GM18873 (cell line): ENCODE measurements at regions not wholly inside any gene's neighbourhood (a gene's known extent, or its start where the extent isn't known, plus 50 kb on each side); places are given as distances from the start of the nearest gene placed in this dataset.
"Not testable (repeated sequence)": the region's sequence is repeated elsewhere in the genome, so short reads cannot be mapped to it uniquely, and the experiment has no call there.

ENCODE experiments used
- ATAC-seq: cut with Tn5 transposase; IDR thresholded peaks from one replicate; pipeline ENCODE4 v1.9.1; 2021; ENCODE audit warnings: mild to moderate bottlenecking, moderate library complexity, moderate number of reproducible peaks; ENCODE audit not compliant: unreplicated experiment, low FRiP score

DNA sequence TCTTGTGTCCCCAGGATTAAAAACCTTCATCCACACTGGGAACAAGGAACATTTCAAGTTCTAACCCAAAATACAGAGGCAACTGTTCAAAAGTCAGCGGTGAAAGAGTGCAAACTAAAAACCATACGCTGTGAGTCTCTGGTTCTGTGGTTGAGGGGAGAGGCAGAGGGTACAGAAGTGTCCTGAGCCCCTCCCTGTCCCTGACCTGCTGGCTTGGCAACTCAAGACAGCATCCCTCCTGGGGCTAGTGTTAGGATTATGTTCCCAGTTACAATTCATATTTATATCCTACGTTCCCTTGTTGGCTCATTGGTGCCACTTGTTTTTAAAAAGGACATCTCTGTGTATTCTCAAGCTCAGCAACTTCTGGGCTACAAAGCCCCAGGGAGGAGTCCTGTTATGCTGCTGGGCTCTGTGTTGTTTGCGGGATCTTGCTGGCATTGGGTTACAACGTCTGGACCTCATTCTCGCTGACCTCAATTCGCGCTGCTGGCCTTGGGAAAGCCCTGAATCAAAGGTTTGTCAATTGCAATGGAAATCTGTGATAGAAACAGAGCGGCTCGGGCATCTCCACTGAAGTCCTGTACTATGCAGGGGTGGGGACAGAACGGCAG lies 420.8 kb downstream of the FUT8 start:
- ATAC-seq = no peak

DNA sequence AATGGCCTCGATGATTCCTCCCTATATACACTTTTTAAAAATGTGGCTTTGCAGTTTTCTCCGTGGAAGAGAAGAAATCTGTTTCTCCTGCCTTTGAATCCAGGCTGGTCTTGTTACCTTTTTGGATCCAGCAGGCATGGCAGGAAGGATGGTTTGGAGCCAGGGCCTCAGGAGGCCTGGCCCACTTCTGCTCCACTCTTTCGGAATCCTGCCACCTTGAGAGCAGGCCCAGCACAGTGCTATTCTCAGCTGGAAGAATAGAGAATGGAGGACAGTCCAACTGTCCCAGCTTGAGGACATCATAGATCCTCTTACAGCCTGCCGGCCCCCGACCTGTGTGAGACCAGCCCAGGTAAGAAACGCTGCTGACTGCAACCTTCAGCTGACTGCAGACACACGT lies 421.5 kb downstream of the FUT8 start:
- no peak for ATAC-seq

DNA sequence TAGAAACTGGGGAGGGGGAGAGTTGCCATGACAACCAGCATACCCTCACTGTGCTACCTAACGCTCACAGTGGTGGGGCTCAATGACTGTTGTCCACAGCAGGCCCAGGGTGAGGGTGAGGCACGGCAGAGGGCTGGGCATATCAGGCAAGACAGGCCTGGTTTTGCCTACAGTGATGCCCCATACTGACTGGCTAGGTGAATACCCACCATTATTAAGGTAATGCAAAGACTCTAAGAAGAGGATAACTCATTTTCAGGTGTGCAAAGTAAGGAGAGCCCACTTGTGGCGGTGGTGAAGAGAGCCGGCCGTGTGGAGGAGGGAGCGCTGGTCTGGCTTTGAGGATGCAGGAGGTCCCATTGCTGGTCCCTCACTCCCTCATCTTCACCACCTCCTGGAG lies 422.3 kb downstream of the FUT8 start:
- ATAC-seq = no peak

DNA sequence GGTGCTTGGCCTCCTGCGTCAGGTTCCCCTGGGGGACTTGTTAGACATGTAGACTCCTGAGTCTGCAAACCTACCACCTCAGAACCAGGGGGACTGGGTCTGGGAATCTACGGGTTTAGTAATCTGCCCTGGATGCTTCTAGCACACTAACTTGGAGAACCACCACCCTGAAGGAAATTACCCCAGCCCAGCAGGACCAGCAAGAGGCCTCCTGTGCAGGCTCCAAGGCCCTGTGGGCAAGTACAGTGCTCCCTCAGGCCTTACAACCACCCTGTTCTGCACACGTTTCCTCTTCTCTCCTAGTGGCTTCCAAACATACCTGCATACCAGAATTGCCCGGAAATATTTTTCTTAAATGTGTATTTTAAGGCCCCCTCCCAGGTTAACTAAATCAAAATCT lies 423.0 kb downstream of the FUT8 start:
- ATAC-seq = no peak

DNA sequence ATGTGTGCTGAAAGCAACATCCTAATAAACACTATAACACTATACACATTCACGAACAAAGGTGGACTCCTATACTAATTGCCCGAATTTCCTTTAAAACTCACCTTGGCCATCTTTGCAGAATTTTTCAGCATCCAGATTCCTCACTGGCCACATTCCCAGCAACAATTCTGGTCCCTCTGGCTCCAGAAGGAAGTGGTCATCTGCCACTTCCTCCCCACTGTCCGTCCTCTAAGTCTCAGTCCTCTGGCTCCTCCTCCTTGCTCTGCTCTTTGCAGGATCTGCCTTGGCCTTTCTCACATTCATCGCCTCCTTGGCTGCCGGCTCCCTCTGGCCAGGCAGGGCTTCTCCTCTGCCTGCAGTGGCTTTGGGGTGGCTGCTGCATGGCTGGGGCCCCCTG lies 426.0 kb downstream of the FUT8 start:
- ATAC-seq = no peak

DNA sequence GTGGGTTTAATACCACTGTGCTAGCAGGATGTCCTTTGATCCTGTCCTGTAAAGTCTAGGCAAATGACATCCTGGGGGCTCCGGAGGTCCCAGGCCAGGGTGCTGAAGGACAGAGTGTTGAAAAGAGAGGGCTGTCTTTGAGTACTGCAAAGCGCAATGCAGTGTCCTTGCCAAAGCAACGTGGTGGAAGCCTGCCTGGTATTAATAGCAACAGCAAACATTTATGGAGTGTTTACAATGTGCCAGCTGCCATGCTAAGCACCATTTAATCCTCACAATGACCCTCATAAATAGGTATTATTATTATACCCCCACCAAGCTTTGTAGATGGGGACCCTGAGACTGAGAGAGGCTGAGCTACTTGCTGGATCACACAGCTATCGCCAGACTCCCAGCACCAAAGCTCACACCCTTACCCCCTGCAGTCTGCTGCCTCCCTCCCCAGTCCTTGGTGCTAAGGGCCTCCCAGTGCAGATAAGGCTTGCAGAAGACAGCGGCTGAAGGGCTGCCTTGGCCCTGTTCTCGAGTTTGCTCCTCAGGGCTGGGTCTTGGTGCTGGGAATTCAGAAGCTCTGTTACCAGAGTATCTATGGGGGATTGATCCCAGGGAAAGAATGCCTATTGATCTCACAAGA lies 427.7 kb downstream of the FUT8 start:
- no peak for ATAC-seq

DNA sequence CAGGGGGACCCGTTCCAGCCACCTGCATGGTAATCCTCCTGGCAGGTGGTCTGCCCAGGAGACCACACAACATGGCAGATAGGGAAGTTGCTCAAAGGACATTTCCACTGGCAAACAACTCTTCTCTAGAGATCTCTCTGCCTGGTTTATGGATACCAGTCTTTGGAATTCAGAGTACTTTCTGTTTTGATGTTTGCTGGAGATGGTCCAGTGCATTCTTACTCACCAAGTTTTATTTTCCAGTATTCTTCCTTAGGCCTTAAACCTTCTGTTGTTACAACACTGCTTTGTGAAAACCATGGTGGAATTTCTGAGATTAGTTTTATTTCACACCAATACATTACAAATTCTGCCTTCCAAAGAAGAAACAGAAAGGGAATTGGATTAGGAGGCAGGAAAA lies 428.3 kb downstream of the FUT8 start:
- no peak for ATAC-seq

DNA sequence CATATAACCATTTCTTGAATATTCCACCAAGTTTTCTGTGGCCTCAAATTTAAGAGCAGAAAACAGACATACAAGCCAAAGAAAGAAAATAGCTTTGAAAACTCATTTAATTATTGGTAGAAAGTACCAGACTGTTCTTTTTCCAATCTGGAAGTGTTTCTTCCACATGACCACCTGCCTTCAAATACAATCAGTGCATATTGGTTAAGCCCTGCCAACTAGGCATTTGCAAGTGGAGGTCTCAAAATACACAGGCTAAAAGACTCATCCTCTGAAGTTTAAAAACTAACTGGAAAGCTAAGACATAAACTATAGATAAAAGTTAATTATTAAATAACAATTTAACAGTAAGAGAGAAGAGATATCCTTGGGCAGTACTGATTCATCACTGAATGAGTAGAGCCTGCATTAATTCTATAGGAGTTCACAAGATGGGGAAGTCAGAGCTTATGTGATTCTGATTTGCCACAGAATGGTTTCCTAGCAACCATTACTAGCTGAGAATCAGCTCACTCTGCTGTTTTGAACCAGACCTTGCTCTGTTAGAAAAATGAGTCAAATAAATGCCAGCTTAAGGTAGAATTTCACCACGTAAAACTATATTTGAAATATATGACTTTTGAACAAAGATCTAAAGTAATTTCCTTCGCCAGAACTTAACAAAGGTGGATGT lies 433.8 kb downstream of the FUT8 start:
- ATAC-seq = no peak

DNA sequence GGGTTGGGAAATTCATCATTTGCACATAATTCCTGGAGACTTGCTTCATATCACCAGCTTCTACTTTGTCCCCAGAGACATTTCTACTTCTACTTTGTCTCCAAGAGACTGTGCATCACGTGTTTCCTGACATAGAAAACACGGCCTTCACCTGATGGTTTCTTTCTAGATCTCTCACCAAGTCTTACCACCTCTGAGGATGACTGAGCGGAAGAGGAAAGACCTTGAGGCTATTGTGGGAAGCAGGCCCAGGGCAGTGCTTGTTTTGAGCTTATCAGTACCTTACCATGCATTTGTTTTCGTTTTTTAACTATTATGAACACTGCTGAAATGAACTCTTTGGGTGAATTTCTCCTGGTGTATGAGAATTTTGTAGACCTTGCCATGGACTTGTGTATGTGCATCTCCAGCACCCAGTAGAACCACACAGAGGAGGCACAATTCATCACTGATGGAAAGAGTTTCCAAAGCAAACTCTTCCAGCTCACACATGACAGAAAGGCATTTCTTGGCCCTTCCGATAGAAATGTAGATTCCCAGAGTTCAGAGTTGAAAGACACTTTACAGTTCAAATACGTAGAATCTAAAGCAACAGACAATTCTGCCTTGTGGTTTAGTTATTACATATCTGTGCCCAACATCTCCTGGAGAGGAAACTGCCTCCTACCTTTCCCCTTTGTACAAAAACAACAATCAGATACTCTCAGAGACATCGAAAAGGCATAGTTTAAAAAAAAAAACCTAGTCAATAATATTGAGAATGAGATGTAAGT lies 434.7 kb downstream of the FUT8 start:
- peak; percentile 58 for ATAC-seq

DNA sequence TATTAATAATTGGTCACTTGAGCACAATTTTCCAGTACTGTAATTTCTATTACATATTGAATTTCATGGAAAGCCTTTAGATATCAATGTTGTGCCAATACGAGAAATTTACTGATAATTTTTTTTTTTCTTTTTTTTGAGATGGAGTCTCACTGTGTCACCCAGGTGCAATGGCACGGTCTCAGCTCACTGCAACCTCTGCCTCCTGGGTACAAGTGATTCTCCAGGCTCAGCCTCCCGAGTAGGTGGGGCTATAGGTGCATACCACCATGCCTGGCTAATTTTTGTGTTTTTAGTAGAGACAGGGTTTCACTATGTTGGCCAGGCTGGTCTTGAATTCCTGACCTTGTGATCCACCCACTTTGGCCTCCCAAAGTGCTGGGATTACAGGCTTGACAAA lies 435.4 kb downstream of the FUT8 start:
- ATAC-seq = not testable (repeated sequence)

DNA sequence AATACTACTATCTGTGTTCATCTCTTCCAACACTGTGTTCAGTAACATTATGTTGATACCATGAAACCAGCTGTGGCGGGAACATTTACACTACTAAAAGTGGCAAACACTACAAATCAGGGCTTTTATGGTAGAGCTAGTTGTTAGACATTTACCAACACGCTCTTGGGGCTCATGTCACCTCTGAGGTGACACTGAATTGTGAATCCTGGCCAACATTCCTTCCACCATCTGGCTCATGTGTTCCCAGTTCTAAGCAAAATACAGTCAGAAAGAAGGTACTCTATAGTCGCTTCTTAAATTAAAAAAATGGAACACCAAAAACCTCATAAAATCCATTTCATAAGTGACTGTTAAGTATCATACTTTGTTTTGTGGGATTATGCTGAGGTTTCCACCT lies 436.6 kb downstream of the FUT8 start:
- ATAC-seq = no peak

DNA sequence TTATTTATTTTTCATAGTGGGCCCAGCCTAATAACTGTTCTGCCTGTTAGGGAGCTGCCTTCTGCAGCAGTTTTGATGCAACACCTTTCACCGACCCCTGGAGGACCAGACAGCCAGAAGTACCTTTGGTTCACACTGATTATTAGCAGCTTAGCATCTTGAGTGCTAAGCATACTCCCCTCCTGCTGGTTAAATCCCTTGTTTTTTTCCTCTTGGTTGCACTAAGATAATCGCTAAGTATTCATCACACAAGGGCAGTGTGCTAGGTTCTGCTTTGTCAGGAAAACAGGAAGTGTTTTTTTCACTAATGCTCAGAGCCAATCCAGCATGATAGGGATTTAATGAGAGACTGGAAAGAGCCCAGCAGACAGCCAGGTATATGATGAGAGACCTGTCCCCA lies 437.0 kb downstream of the FUT8 start:
- no peak for ATAC-seq

DNA sequence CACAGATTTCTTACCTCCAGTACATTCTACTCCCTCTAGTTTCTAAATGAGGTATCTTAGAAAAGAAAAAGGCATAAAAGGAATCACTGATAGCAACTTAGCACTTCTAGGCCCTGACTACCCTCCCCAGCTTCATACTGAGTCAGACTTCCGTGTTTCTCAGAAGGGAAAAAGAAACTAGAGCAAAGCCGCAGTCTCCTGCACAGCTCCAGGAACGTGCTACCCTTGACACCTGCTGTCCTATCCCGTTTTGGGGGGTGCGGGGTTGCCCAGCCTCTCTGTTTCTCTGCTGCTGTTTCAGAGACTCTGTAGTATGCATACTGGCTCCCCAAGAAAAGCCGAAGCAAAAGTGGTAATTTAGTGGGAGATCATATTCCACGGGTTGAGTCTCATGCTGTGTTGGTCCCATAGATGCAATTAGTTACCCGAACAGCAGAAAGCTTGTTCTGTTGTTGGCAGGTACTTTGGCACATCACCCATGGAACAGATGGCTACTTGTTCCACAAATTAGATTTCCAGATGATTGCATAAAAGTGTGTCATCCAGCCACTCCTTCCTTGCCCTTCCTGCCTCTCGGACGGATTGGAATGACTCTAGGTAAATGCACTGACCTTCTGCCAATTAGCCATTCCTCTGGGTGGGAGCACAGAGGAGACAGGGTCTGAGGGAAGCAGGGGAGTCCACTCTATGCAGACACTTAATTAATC lies 438.1 kb downstream of the FUT8 start:
- ATAC-seq = no peak

DNA sequence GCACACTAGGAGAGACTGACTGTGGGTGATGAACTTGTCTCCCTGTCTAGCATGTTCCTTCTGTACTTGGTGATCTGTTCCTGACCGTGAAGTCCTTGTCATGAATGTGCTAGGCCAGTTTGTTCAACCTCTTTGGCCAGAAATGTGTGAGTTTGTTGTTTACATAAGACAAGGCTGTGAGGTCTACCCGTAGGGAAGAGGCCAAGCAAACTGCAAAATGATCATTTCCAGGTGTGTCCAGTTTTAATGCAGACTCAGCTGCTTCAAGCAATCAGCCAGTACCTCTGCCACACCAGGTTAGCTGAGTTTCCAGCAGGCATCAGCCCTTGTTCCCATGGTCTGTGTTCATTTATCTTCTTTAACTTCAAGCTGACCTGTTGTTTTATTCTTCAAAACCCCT lies 440.2 kb downstream of the FUT8 start:
- ATAC-seq = no peak

DNA sequence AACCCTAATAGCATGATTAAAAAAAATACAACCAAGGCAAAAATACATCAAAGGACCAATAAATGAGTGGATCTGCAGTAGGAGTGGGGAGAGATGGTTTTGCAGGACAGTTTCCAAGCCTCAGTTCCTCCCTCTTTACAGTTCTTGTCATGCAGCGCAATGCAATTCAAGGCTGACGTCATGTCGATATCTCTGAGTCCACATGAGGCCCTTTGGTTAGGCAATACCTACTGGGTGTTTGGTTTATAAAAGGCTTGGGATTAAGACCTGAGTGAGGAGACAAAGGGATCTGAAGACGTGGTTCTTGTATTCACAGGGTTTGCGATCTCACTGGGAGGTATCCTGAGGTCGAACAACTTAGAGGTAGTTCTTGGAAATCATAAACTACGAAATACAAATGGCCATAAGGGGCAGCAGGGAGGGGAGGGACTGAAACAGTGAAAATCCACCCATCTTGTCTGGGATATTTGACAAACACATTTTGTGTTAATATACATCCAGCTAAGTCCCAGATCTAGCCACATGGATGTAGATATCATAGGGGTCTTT lies 441.0 kb downstream of the FUT8 start:
- ATAC-seq = no peak

DNA sequence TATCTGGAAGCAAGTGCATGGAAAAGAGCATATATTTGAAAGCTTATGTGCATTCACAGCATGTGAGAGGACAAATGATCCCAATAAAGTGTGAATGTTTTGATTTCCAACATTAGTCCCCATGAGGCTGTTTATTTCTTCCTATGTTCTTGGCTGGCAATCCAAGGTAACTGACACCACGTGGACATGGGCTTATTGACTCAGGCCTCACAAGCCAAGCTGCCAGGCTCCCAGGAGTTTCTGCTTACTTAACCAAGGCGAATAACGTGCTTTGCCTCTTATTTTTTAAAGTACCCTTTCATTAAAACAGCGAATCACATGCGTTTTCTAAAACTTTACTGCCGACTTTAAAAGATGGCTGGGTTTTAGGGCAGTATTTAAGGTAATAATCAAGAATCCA lies 441.7 kb downstream of the FUT8 start:
- ATAC-seq = no peak

DNA sequence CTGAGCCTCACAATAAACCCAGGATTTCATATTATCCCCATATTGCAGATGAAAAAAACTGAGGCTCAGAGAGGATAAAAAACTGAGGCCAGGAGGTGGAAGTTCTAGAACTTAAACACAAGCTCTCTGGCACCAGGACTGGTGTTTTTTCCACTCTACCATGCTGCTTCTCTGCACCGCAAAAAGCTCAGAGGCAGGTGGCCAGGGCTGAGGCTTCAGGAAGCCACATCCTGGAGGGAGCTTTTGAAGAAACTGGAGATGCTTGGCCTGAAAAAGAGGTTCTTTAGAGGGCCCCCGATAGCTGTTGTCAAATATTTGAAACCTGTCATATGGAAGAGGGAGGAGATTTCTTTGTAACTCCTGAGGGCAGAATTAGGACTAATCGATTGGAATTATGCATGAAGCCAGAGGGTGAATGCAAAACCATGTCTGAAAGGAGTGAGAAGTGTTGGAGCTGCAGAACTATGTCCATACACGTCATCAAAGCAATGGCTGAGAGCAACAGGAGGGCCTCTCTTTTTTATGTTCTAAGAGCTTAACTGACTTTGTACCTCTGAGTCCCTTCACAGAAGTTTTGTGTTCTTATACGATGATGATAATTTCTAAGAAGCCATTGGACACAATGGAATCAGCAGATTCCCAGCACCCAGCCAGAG lies 448.6 kb downstream of the FUT8 start:
- ATAC-seq = no peak

DNA sequence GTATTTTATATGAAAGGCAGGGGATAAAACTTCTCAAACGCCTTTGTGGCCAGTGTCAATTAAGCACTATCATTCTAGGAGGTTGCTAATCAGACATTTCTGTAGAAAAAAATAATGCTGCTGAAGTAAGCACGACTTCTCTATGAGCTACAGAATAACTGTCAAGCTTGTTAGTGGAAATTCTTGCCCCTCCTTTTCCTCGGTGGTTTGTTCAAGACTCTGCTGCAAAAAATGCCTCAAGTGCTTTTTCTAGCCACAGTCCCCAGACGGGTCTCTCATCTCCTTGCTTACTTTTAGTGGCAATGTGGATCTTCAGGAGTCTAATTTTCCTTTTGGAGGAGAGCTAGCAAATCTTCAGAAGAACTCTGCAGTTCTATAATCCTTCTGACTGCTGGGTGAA lies 452.0 kb downstream of the FUT8 start:
- ATAC-seq = no peak

DNA sequence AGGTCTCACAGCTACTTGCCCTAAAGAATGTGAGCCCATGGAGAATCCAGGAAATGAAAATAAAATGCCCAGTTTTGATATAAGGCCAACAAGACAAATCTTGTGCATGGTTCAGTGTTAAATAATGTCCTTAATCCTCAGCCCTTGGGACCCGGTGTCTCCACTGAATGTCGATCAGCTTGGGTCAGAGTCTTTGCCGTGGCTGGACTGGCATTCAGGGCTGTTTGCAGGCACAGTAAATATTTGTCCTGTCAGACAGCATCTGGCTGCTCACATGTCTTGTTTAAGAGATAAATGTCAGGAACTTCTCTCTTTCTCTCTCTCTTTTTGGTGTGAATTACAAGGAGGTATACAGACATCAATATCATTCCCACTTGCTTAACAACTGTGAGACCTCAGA lies 452.5 kb downstream of the FUT8 start:
- no peak for ATAC-seq

DNA sequence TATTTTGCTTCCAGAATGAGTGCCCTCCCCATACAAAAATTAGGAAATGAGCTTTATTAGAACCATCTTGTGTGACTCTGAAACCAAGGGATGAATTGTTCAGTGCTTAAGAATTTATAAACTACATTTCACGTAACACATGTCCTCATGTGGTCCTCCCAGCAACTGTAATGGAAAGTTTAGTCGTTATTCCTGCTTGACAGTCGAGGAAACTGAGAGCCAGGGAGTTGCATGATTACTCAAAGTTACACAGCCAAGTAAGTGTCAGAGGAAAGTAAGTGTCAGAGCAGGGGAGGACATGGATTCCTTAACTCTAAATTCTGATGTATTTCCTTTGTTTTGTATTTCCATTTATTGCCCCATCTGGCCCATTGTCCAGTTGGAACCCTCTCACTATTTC lies 453.9 kb downstream of the FUT8 start:
- no peak for ATAC-seq
